Colonic mucosa (tissue), 4 donors: ENCODE measurements at regions not wholly inside any gene's neighbourhood (a gene's known extent, or its start where the extent isn't known, plus 50 kb on each side); places are given as distances from the start of the nearest gene placed in this dataset.

ENCODE experiments used
- DNase-seq: peaks from one replicate; pipeline ENCODE4 v3.0.0-alpha.2; 2020
- H3K27ac ChIP-seq: fragments of 200-600 bp; one replicate; pipeline ENCODE4 v1.8.0; 2021
- H3K27me3 ChIP-seq: fragments of 200-600 bp; one replicate; pipeline ENCODE4 v1.8.0; 2021
- H3K36me3 ChIP-seq: fragments of 200-600 bp; one replicate; pipeline ENCODE4 v1.8.0; 2021
- H3K4me1 ChIP-seq: fragments of 200-600 bp; one replicate; pipeline ENCODE4 v1.8.0; 2021; ENCODE audit warnings: mild to moderate bottlenecking
- H3K4me3 ChIP-seq: fragments of 200-600 bp; one replicate; pipeline ENCODE4 v1.8.0; 2021
- H3K9ac ChIP-seq, 2 donors: one replicate each; pipeline ENCODE4 v1.7.0; 2013; ENCODE audit warnings: control low read depth in 2 of 2, low read depth in 2 of 2, low read length in 2 of 2
- H3K9me3 ChIP-seq: fragments of 200-600 bp; one replicate; pipeline ENCODE4 v1.8.0; 2021
- intact Hi-C: fragments of 100-400 bp; cut with DNase I; formaldehyde crosslinking; loops from one replicate; pipeline ENCODE4 v1.14.1; 2022
- TF ChIP-seq, protein P1 (sequence below): fragments of 200-600 bp; IDR thresholded peaks from one replicate; pipeline ENCODE4 v1.8.0; 2022; ENCODE audit warnings: antibody characterized with exemption, mild to moderate bottlenecking
- donor health status: healthy.
- donor health status: DM: no; HTN: no; CAD: no.
- donor health status: DM: no; HTN: no; CAD: no.

DNA sequence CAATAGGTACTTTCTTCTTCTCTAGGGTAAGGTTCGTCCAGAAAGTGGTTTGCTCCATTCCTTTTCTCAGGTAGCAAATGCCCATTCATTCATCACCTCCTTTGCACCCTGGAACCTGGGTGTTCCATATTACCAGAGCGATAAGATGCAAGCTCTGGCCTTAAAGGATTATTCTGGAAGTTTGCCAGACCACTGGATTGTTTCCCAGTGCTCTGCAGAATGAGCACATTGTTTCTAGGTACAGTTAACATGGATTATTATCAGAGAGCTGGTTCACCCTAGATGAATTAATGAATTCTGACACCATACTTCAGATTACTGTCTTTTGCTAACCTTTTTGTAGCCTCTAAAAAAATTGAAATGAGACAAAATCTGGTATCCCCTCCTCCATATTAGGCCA lies 170.9 kb upstream of the BMP4 start:
- H3K9ac ChIP-seq: no peak overlapping the region
- no peaks in the 10 kb centered on the region for H3K4me1 ChIP-seq
- no peaks in the 10 kb centered on the region for H3K9me3 ChIP-seq
- no peaks in the 10 kb centered on the region for H3K27me3 ChIP-seq
- DNase-seq: no peak
- H3K4me3 ChIP-seq: no peak overlapping the region
- no peak overlapping the region for H3K27ac ChIP-seq
- intact Hi-C loops: no loop called here
- no peaks in the 10 kb centered on the region for H3K36me3 ChIP-seq
- TF ChIP-seq, protein P1, sequence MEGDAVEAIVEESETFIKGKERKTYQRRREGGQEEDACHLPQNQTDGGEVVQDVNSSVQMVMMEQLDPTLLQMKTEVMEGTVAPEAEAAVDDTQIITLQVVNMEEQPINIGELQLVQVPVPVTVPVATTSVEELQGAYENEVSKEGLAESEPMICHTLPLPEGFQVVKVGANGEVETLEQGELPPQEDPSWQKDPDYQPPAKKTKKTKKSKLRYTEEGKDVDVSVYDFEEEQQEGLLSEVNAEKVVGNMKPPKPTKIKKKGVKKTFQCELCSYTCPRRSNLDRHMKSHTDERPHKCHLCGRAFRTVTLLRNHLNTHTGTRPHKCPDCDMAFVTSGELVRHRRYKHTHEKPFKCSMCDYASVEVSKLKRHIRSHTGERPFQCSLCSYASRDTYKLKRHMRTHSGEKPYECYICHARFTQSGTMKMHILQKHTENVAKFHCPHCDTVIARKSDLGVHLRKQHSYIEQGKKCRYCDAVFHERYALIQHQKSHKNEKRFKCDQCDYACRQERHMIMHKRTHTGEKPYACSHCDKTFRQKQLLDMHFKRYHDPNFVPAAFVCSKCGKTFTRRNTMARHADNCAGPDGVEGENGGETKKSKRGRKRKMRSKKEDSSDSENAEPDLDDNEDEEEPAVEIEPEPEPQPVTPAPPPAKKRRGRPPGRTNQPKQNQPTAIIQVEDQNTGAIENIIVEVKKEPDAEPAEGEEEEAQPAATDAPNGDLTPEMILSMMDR: no peak

DNA sequence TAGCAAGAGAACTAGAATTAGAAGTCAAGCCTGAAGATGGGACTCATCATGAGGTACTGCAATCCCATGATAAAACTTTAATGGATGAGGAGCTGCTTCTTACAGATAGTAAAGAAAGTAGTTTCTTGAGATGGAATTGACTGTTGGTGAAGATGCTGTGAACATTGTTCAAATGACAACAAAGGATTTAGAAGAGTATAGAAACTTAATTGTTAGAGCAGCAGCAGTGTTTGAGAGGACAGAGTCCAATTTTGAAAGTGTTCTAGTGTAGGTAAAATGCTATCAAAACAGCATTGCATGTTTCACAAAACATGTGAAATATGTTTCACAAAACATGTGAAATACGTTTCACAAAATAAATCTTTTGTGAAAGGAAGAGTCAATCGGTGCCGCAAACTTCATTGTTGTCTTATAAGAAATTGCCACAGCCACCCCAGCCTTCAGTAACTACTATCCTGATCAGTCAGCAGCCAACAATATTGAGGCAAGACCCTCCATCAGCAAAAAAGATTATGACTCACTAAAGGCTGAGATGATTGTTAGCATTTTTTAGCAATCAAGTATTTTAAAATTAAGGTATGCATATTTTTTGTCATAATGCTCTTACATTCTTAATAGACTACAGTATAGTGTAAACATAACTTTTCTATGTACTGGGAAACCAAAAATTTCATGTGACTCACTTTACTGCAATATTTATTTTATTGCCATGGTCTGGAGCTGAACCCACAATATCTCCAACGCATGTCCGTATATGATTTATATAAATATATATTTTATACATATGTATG lies 173.4 kb upstream of the BMP4 start:
- Histone ChIP-seq H3K9ac (no peak overlapping the region), H3K4me1 (no peaks in the 10 kb centered on the region), H3K9me3 (no peaks in the 10 kb centered on the region), H3K4me3 (no peak overlapping the region), H3K36me3 (no peaks in the 10 kb centered on the region), H3K27me3 (no peaks in the 10 kb centered on the region), H3K27ac (no peak overlapping the region)
- no peak for DNase-seq
- TF ChIP-seq, protein P1: no peak
- intact Hi-C loops: no loop called here

DNA sequence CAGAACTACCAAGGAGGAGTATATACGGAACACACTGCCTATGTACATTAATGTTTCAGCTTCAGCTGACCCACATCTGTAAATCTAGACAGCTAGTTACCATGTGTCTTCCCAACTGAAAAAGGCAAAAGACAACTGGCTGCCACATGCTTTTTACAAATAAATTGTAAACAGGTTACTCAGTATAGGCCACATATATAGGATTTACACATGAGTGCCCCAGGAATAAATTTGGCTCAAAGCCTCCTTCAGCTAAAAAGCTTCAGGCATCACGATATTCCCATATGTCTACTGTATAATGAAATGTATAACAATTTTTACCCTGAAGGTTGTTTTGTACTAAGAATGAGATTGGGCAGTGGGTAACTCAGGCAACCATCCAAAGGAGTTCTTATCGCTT lies 175.9 kb upstream of the BMP4 start:
- Histone ChIP-seq H3K9ac (no peak overlapping the region), H3K4me1 (no peaks in the 10 kb centered on the region), H3K9me3 (no peaks in the 10 kb centered on the region), H3K4me3 (no peak overlapping the region), H3K27me3 (no peaks in the 10 kb centered on the region), H3K36me3 (no peaks in the 10 kb centered on the region), H3K27ac (no peak overlapping the region)
- intact Hi-C loops: no loop called here
- TF ChIP-seq, protein P1: no peak
- no peak for DNase-seq

DNA sequence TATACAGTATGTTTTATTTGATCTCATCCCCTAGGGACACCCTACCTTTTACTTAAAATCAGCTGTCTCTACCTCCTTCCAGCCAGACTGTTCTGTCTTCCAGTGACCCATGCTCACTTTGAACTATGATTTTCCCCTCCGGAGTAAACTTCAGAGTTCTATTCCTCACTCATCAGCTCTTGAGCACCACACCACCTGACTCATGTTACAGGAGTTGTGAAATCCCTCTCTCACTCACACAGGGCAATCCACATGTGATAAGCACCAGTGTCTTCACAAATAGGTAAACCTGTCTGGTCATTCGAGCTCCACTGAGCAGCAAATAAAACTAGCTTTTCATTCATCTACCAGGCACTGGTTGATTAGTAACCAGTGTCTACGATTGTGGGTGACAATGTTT lies 177.3 kb upstream of the BMP4 start:
- Histone ChIP-seq H3K9ac (no peak overlapping the region), H3K27ac (no peak overlapping the region), H3K36me3 (no peaks in the 10 kb centered on the region), H3K4me1 (no peaks in the 10 kb centered on the region), H3K9me3 (no peaks in the 10 kb centered on the region), H3K27me3 (no peaks in the 10 kb centered on the region), H3K4me3 (no peak overlapping the region)
- DNase-seq: no peak
- TF ChIP-seq, protein P1: no peak
- intact Hi-C loops: no loop called here

DNA sequence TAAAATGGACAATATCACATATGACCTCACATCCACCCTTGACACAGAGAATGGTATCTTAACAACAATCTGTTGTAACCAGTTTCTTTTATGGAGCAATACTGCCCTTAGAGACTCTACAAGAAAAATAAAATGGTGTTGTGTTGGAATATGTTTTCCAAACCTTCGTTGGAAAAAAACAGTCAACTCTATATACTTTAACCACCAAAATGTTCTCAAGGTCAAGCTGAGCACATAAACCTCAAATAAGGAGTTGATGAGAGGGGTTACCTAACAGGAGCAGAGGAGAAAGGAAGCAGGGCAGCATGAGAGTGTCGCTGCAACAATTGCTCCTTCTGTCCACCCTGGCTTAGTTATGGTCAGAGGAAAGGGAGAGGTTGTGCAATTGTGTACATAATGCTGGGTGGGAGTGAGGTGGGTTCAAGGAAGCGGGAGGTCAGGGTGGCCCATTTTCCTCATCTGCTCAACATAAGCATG lies 179.2 kb upstream of the BMP4 start:
- no peak overlapping the region for H3K4me3 ChIP-seq
- H3K36me3 ChIP-seq: no peaks in the 10 kb centered on the region
- no peaks in the 10 kb centered on the region for H3K27me3 ChIP-seq
- H3K9me3 ChIP-seq: no peaks in the 10 kb centered on the region
- H3K9ac ChIP-seq: no peak overlapping the region
- no peak overlapping the region for H3K27ac ChIP-seq
- intact Hi-C loops: no loop called here
- no peak for DNase-seq
- TF ChIP-seq, protein P1: no peak
- H3K4me1 ChIP-seq: no peaks in the 10 kb centered on the region
